K562 (cell line): ENCODE measurements at regions not wholly inside any gene's neighbourhood (a gene's known extent, or its start where the extent isn't known, plus 50 kb on each side); places are given as distances from the start of the nearest gene placed in this dataset.

Experiments
- ATAC-seq: fragments of 200-7000 bp; cut with Tn5 transposase; 3 replicates; pipeline ENCODE4 v1.9.1; 2020; ENCODE audit warnings: moderate library complexity
- BruUV-seq: library from RNA; stranded (reverse); fragments of 400-500 nt; replicated peaks from 2 replicates; lab custom pipeline; 2021; lab: Mats Ljungman, UMichigan
- CTCF ChIA-PET: fragments of 300-600 bp; formaldehyde crosslinking; extraction: SDS; loops from one replicate; lab custom pipeline; 2021; ENCODE audit warnings: low intra/inter-chr PET ratio; lab: Yijun Ruan, JAX
- POLR2A ChIA-PET: fragments of 300-600, 350-650 bp; sonication (Branson Sonifier 250); formaldehyde crosslinking; extraction: SDS; loops from one replicate; lab custom pipeline; 2021; ENCODE audit warnings: antibody characterized with exemption, inconsistent platforms; lab: Yijun Ruan, JAX
- DNase-seq, 4 experiments: peaks; one replicate each; pipeline versions ENCODE4 v3.0.0 to v3.0.0-alpha.2; 2011 to 2018; ENCODE audit warnings: low spot score in 3 of 4, mixed read lengths in 3 of 4; ENCODE audit errors: extremely low read depth in 1 of 4
- FAIRE-seq: peaks from 2 replicates; lab custom pipeline; 2011; peaks lifted over from hg19 to GRCh38; lab: Jason Lieb, UNC
- H2AFZ ChIP-seq: 2 replicates; pipeline ENCODE4 v1.6.0; 2011; ENCODE audit warnings: low read depth, low read length, control low read depth, inconsistent platforms
- H3K27ac ChIP-seq: fragments of 200-600 bp; 3 replicates; pipeline ENCODE4 v1.8.0; 2011; ENCODE audit warnings: low read depth, mild to moderate bottlenecking, control low read depth, inconsistent platforms, low read length, moderate library complexity, mixed read lengths; ENCODE audit errors: extremely low read depth
- H3K27me3 ChIP-seq, 2 experiments: fragments of 300-600 bp in 1 of 2; 2 replicates in 1 of 2; 3 replicates in 1 of 2; pipeline versions ENCODE4 v1.6.0 to v1.8.0; 2011; ENCODE audit warnings: inconsistent platforms in 2 of 2, low read length in 2 of 2, mild to moderate bottlenecking in 1 of 2, mixed read lengths in 1 of 2, moderate library complexity in 1 of 2; ENCODE audit not compliant: control insufficient read depth in 2 of 2, insufficient read depth in 2 of 2
- H3K36me3 ChIP-seq: fragments of 300-600 bp; 3 replicates; pipeline ENCODE4 v1.8.0; 2011; ENCODE audit warnings: mild to moderate bottlenecking, low read length, inconsistent platforms; ENCODE audit not compliant: control insufficient read depth, insufficient read depth
- H3K4me1 ChIP-seq, 2 experiments: fragments of 200-600 bp in 1 of 2; replicated peaks in 1 of 2; 2 replicates in 1 of 2; 3 replicates in 1 of 2; pipeline versions ENCODE4 v1.5.1 to v1.8.0; 2011; ENCODE audit warnings: inconsistent platforms in 2 of 2, low read length in 2 of 2, mild to moderate bottlenecking in 1 of 2, mixed read lengths in 1 of 2, moderate library complexity in 1 of 2; ENCODE audit not compliant: control insufficient read depth in 2 of 2, insufficient read depth in 2 of 2
- H3K4me2 ChIP-seq: 2 replicates; pipeline ENCODE4 v1.6.1; 2011; ENCODE audit warnings: low read length, control low read depth, inconsistent platforms, mixed read lengths; ENCODE audit not compliant: insufficient read depth
- H3K4me3 ChIP-seq: fragments of 200-600 bp; sonication (generic), shearing (Covaris generic); 2 replicates; pipeline ENCODE4 v1.5.1; 2016; ENCODE audit warnings: control low read depth, inconsistent platforms
- H3K79me2 ChIP-seq: fragments of 200-600 bp; 3 replicates; pipeline ENCODE4 v1.8.0; 2011; ENCODE audit warnings: low read length, inconsistent platforms; ENCODE audit not compliant: control insufficient read depth, insufficient read depth
- H3K9ac ChIP-seq, 2 experiments: 2 replicates each; pipeline versions ENCODE4 v1.6.0 to v1.6.1; 2011; ENCODE audit warnings: low read depth in 2 of 2, low read length in 2 of 2, control low read depth in 1 of 2, inconsistent platforms in 1 of 2, mild to moderate bottlenecking in 1 of 2, mixed read lengths in 1 of 2; ENCODE audit not compliant: insufficient read depth in 1 of 2
- H3K9me1 ChIP-seq: one replicate; pipeline ENCODE4 v1.6.0; 2011; ENCODE audit warnings: inconsistent platforms, mild to moderate bottlenecking, low read length, moderate library complexity; ENCODE audit not compliant: control insufficient read depth, insufficient read depth
- H3K9me3 ChIP-seq: replicated peaks from 2 replicates; pipeline ENCODE4 v1.5.1; 2011; ENCODE audit warnings: low read depth, low read length, inconsistent platforms; ENCODE audit not compliant: control insufficient read depth, insufficient read depth
- H4K20me1 ChIP-seq: replicated peaks from 2 replicates; pipeline ENCODE4 v1.6.1; 2011; ENCODE audit warnings: low read length, inconsistent platforms, mixed read lengths; ENCODE audit not compliant: control insufficient read depth, insufficient read depth
- GATAD2B ChIP-seq: fragments of 450-650 bp; IDR thresholded peaks from 2 replicates; pipeline ENCODE4 v1.6.1; 2017; ENCODE audit warnings: mild to moderate bottlenecking, borderline replicate concordance
- JUN ChIP-seq, 2 experiments: sonication (generic) in 1 of 2; formaldehyde crosslinking in 1 of 2; IDR thresholded peaks; 2 replicates each; pipeline versions ENCODE4 v1.6.1 to v1.8.0; 2012 to 2022; ENCODE audit warnings: borderline replicate concordance in 2 of 2, mild to moderate bottlenecking in 2 of 2, improper control_type of control experiment in 1 of 2, low read depth in 1 of 2, low read length in 1 of 2, missing genetic modification reagents in 1 of 2
- NR4A1 ChIP-seq, 2 experiments: fragments of 250-450 bp in 1 of 2; fragments of 450-650 bp in 1 of 2; sonication (Bioruptor Pico) in 1 of 2; IDR thresholded peaks; 2 replicates each; pipeline versions ENCODE4 v1.4.0 to v1.6.1; 2016 to 2020; ENCODE audit warnings: mild to moderate bottlenecking in 2 of 2, missing compliant biosample characterization in 1 of 2, missing genetic modification characterization in 1 of 2, moderate library complexity in 1 of 2
- SMARCC2 ChIP-seq: fragments of 450-650 bp; IDR thresholded peaks from 2 replicates; pipeline ENCODE4 v1.6.1; 2017; ENCODE audit warnings: antibody characterized with exemption, moderate library complexity, mild to moderate bottlenecking, low read depth
- SRF ChIP-seq, 2 experiments: fragments of 250-450, 450-650 bp in 1 of 2; sonication (Bioruptor Pico) in 1 of 2; sonication (generic) in 1 of 2; formaldehyde crosslinking; IDR thresholded peaks; 2 replicates each; pipeline versions ENCODE4 v1.5.0 to v1.5.1; 2020 to 2022; ENCODE audit warnings: mild to moderate bottlenecking in 1 of 2, missing genetic modification reagents in 1 of 2
- TBL1XR1 ChIP-seq, 2 experiments: IDR thresholded peaks; 2 replicates each; pipeline ENCODE4 v1.6.1; 2012; ENCODE audit warnings: improper control_type of control experiment in 2 of 2, low read length in 2 of 2, mild to moderate bottlenecking in 1 of 2
- YY1 ChIP-seq, 3 experiments: IDR thresholded peaks; 2 replicates each; pipeline ENCODE4 v1.6.1; 2011; ENCODE audit warnings: low read length in 2 of 3, mild to moderate bottlenecking in 2 of 3, moderate library complexity in 2 of 3, borderline replicate concordance in 1 of 3, control low read depth in 1 of 3, low read depth in 1 of 3; ENCODE audit not compliant: insufficient read depth in 3 of 3, insufficient replicate concordance in 2 of 3, control insufficient read depth in 1 of 3, insufficient read length in 1 of 3; ENCODE audit errors: extremely low read depth in 1 of 3
- ZBTB1 ChIP-seq: sonication (generic); formaldehyde crosslinking; IDR thresholded peaks from 2 replicates; pipeline ENCODE4 v1.8.1; 2023; ENCODE audit warnings: missing genetic modification reagents, low read depth, mild to moderate bottlenecking, borderline replicate concordance
- ZNF395 ChIP-seq: fragments of 200-800 bp; sonication (Bioruptor generic); IDR thresholded peaks from 2 replicates; pipeline ENCODE4 v1.6.1; 2017; ENCODE audit warnings: missing genetic modification characterization, missing compliant biosample characterization
- WGBS: fragments of 100-300 bp; shearing (Covaris generic); methylation state at CpG from one replicate; pipeline ENCODE4 v1.1.6; 2016; ENCODE audit warnings: low coverage, mixed read lengths; ENCODE audit not compliant: insufficient coverage; ENCODE audit errors: missing lambda C conversion rate; 5-methylcytosine and 5-hydroxymethylcytosine counted together
- in situ Hi-C: fragments of 300-500 bp; cut with MboI; formaldehyde crosslinking; loops from 4 replicates; pipeline ENCODE4 v1.15.0; 2018; ENCODE audit warnings: inconsistent platforms, mixed read lengths
- intact Hi-C: fragments of 100-400 bp; cut with micrococcal nuclease; formaldehyde crosslinking; loops from 2 replicates; pipeline ENCODE4 v1.14.2; 2022
- TF ChIP-seq, protein P1 (sequence below): sonication (generic); formaldehyde crosslinking; IDR thresholded peaks from 2 replicates; pipeline ENCODE4 v1.8.0; 2023; ENCODE audit warnings: mild to moderate bottlenecking, missing genetic modification reagents
- TF ChIP-seq, protein P2 (sequence below): fragments of 450-650 bp; IDR thresholded peaks from 2 replicates; pipeline ENCODE4 v1.6.1; 2016; ENCODE audit warnings: mild to moderate bottlenecking
- TF ChIP-seq, protein P3 (sequence below): fragments of 250-450 bp; sonication (Bioruptor Pico); IDR thresholded peaks from 2 replicates; pipeline ENCODE4 v1.5.0; 2021

DNA sequence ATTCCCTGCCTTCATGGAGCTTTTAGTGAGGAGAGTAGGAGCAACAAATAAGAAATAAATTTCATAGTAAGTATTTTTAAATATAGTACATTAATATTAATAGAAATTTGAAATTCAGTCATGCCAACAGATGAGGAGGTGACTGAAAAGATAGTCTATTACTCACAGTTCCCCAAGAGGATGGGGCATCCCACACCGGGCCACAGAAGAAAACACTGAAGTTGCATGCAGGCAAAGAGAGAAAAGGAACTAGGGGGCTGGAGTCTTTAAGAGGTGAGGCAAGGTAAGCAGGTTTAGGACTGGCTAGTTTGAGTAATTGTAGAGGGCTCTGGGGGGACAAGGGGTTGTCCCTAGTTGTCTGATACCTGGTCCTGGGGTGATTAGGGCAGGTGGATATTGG lies 120.1 kb upstream of the UMPS start:
- POLR2A ChIA-PET = no interaction called here
- DNase-seq = no peak
- H3K4me2 ChIP-seq = no peak overlapping the region
- no peaks in the 10 kb centered on the region for H3K9me1 ChIP-seq
- H4K20me1 ChIP-seq = no peaks in the 10 kb centered on the region
- no peak overlapping the region for H3K9ac ChIP-seq
- H3K27ac ChIP-seq = no peak overlapping the region
- CTCF ChIA-PET = no interaction called here
- no peaks in the 10 kb centered on the region for H3K36me3 ChIP-seq
- H3K4me1 ChIP-seq = no peaks in the 10 kb centered on the region; a peak in 2 of 5 replicates
- no peak overlapping the region for H3K4me3 ChIP-seq
- no peak for FAIRE-seq
- no peaks in the 10 kb centered on the region for H3K27me3 ChIP-seq
- WGBS = 80% methylated on average over 1 of the region's 1 CpG
- TF ChIP-seq SMARCC2 (no peak), ZBTB1 (CRISPR knock-in tag) (no peak), SRF (CRISPR knock-in tag; IDR thresholded peaks at IDR 0.05) (no peak), ZNF395 (CRISPR knock-in tag) (no peak), NR4A1 (CRISPR knock-in tag; IDR thresholded peaks at IDR 0.05) (no peak), NR4A1 (tag; IDR thresholded peaks at IDR 0.05) (no peak), GATAD2B (no peak), JUN (IDR thresholded peaks at IDR 0.05; ENCODE audit: borderline replicate concordance, low read depth, low read length) (no peak), JUN (CRISPR knock-in tag; IDR thresholded peaks at IDR 0.05; ENCODE audit: borderline replicate concordance) (no peak), YY1 (IDR thresholded peaks at IDR 0.05; ENCODE audit: borderline replicate concordance in 1 of 3, control insufficient read depth in 1 of 3, extremely low read depth in 1 of 3, insufficient read depth in 3 of 3, insufficient read length in 1 of 3, insufficient replicate concordance in 2 of 3, low read depth in 1 of 3, low read length in 2 of 3) (no peak), TBL1XR1 (IDR thresholded peaks at IDR 0.05; ENCODE audit: low read length in 2 of 2) (no peak)
- TF ChIP-seq, protein P1, sequence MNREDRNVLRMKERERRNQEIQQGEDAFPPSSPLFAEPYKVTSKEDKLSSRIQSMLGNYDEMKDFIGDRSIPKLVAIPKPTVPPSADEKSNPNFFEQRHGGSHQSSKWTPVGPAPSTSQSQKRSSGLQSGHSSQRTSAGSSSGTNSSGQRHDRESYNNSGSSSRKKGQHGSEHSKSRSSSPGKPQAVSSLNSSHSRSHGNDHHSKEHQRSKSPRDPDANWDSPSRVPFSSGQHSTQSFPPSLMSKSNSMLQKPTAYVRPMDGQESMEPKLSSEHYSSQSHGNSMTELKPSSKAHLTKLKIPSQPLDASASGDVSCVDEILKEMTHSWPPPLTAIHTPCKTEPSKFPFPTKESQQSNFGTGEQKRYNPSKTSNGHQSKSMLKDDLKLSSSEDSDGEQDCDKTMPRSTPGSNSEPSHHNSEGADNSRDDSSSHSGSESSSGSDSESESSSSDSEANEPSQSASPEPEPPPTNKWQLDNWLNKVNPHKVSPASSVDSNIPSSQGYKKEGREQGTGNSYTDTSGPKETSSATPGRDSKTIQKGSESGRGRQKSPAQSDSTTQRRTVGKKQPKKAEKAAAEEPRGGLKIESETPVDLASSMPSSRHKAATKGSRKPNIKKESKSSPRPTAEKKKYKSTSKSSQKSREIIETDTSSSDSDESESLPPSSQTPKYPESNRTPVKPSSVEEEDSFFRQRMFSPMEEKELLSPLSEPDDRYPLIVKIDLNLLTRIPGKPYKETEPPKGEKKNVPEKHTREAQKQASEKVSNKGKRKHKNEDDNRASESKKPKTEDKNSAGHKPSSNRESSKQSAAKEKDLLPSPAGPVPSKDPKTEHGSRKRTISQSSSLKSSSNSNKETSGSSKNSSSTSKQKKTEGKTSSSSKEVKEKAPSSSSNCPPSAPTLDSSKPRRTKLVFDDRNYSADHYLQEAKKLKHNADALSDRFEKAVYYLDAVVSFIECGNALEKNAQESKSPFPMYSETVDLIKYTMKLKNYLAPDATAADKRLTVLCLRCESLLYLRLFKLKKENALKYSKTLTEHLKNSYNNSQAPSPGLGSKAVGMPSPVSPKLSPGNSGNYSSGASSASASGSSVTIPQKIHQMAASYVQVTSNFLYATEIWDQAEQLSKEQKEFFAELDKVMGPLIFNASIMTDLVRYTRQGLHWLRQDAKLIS (CRISPR knock-in tag) = no peak
- TF ChIP-seq, protein P2, sequence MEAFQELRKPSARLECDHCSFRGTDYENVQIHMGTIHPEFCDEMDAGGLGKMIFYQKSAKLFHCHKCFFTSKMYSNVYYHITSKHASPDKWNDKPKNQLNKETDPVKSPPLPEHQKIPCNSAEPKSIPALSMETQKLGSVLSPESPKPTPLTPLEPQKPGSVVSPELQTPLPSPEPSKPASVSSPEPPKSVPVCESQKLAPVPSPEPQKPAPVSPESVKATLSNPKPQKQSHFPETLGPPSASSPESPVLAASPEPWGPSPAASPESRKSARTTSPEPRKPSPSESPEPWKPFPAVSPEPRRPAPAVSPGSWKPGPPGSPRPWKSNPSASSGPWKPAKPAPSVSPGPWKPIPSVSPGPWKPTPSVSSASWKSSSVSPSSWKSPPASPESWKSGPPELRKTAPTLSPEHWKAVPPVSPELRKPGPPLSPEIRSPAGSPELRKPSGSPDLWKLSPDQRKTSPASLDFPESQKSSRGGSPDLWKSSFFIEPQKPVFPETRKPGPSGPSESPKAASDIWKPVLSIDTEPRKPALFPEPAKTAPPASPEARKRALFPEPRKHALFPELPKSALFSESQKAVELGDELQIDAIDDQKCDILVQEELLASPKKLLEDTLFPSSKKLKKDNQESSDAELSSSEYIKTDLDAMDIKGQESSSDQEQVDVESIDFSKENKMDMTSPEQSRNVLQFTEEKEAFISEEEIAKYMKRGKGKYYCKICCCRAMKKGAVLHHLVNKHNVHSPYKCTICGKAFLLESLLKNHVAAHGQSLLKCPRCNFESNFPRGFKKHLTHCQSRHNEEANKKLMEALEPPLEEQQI = no peak
- TF ChIP-seq, protein P3, sequence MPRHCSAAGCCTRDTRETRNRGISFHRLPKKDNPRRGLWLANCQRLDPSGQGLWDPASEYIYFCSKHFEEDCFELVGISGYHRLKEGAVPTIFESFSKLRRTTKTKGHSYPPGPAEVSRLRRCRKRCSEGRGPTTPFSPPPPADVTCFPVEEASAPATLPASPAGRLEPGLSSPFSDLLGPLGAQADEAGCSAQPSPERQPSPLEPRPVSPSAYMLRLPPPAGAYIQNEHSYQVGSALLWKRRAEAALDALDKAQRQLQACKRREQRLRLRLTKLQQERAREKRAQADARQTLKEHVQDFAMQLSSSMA (CRISPR knock-in tag) = no peak
- BruUV-seq = no TSS peak
- no peak overlapping the region for H2AFZ ChIP-seq
- in situ Hi-C loops = no loop called here
- no peaks in the 10 kb centered on the region for H3K9me3 ChIP-seq
- no peak for ATAC-seq
- no peaks in the 10 kb centered on the region for H3K79me2 ChIP-seq
- intact Hi-C loops = no loop called here
